ENCODE measurements at regions not wholly inside any gene's neighbourhood (a gene's known extent, or its start where the extent isn't known, plus 50 kb on each side); places are given as distances from the start of the nearest gene placed in this dataset.

DNA sequence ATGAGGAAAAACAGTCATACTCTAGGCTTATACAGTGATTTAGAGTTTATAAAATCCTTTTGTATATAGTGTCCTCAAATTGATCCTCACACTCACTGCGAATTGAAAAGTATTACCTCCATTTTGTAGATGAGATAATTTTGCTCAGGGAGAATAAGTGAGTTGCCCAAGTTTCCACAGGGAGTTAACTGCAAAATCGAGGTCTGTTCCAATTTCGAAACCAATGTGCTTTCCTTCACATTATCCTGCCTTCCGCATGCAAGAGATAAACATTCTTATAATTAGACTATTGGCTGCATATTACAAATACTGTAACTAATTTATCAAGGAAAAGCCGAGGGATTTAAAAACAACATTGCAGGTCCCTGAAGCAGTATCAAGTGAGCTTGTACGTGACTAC, 667.0 kb downstream of the SQOR start:
- TF ChIP-seq, protein P1, sequence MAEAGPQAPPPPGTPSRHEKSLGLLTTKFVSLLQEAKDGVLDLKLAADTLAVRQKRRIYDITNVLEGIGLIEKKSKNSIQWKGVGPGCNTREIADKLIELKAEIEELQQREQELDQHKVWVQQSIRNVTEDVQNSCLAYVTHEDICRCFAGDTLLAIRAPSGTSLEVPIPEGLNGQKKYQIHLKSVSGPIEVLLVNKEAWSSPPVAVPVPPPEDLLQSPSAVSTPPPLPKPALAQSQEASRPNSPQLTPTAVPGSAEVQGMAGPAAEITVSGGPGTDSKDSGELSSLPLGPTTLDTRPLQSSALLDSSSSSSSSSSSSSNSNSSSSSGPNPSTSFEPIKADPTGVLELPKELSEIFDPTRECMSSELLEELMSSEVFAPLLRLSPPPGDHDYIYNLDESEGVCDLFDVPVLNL (CRISPR knock-in tag; IDR thresholded peaks at IDR 0.05; ENCODE audit: borderline replicate concordance, low read depth): no peak
- TF ChIP-seq JUN (CRISPR knock-in tag; IDR thresholded peaks at IDR 0.05) (no peak), CBFB (CRISPR knock-in tag; IDR thresholded peaks at IDR 0.05; ENCODE audit: low read depth) (no peak), ZNF121 (CRISPR knock-in tag; IDR thresholded peaks at IDR 0.05) (no peak), SMAD3 (CRISPR knock-in tag; IDR thresholded peaks at IDR 0.05; ENCODE audit: borderline replicate concordance) (no peak), ZNF263 (CRISPR knock-in tag; IDR thresholded peaks at IDR 0.05; ENCODE audit: low read depth) (no peak), NFYB (CRISPR knock-in tag; conservative IDR thresholded peaks at IDR 0.05; ENCODE audit: low read depth) (no peak), ETV6 (CRISPR knock-in tag; IDR thresholded peaks at IDR 0.05) (no peak), SP1 (CRISPR knock-in tag; conservative IDR thresholded peaks at IDR 0.05) (no peak), OVOL2 (CRISPR knock-in tag; IDR thresholded peaks at IDR 0.05; ENCODE audit: borderline replicate concordance) (no peak)
- TF ChIP-seq, protein P2, sequence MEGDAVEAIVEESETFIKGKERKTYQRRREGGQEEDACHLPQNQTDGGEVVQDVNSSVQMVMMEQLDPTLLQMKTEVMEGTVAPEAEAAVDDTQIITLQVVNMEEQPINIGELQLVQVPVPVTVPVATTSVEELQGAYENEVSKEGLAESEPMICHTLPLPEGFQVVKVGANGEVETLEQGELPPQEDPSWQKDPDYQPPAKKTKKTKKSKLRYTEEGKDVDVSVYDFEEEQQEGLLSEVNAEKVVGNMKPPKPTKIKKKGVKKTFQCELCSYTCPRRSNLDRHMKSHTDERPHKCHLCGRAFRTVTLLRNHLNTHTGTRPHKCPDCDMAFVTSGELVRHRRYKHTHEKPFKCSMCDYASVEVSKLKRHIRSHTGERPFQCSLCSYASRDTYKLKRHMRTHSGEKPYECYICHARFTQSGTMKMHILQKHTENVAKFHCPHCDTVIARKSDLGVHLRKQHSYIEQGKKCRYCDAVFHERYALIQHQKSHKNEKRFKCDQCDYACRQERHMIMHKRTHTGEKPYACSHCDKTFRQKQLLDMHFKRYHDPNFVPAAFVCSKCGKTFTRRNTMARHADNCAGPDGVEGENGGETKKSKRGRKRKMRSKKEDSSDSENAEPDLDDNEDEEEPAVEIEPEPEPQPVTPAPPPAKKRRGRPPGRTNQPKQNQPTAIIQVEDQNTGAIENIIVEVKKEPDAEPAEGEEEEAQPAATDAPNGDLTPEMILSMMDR (IDR thresholded peaks at IDR 0.05): no peak
- TF ChIP-seq, protein P3, sequence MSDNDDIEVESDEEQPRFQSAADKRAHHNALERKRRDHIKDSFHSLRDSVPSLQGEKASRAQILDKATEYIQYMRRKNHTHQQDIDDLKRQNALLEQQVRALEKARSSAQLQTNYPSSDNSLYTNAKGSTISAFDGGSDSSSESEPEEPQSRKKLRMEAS (CRISPR knock-in tag; IDR thresholded peaks at IDR 0.05): no peak
- TF ChIP-seq, protein P4, sequence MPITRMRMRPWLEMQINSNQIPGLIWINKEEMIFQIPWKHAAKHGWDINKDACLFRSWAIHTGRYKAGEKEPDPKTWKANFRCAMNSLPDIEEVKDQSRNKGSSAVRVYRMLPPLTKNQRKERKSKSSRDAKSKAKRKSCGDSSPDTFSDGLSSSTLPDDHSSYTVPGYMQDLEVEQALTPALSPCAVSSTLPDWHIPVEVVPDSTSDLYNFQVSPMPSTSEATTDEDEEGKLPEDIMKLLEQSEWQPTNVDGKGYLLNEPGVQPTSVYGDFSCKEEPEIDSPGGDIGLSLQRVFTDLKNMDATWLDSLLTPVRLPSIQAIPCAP (CRISPR knock-in tag; IDR thresholded peaks at IDR 0.05): no peak
- TF ChIP-seq, protein P5, sequence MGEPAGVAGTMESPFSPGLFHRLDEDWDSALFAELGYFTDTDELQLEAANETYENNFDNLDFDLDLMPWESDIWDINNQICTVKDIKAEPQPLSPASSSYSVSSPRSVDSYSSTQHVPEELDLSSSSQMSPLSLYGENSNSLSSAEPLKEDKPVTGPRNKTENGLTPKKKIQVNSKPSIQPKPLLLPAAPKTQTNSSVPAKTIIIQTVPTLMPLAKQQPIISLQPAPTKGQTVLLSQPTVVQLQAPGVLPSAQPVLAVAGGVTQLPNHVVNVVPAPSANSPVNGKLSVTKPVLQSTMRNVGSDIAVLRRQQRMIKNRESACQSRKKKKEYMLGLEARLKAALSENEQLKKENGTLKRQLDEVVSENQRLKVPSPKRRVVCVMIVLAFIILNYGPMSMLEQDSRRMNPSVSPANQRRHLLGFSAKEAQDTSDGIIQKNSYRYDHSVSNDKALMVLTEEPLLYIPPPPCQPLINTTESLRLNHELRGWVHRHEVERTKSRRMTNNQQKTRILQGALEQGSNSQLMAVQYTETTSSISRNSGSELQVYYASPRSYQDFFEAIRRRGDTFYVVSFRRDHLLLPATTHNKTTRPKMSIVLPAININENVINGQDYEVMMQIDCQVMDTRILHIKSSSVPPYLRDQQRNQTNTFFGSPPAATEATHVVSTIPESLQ (CRISPR knock-in tag; IDR thresholded peaks at IDR 0.05): no peak

Measured in WTC11 (cell line).